BLaER1 treated with 17β-estradiol and CSF1 and Interleukin-3, amounts not matched to agents 10 nM and 100 nM (cell line): ENCODE measurements at regions not wholly inside any gene's neighbourhood (a gene's known extent, or its start where the extent isn't known, plus 50 kb on each side); places are given as distances from the start of the nearest gene placed in this dataset.
A peak's percentile ranks its signal among the peaks of the same experiment; 100 is the strongest.

Experiments
- H3K27ac ChIP-seq, 11 experiments: shearing (Covaris generic); formaldehyde crosslinking; 2 replicates each; pipeline ENCODE4 v1.8.1; 2022
- H3K27me3 ChIP-seq, 11 experiments: shearing (Covaris generic); formaldehyde crosslinking; 2 replicates each; pipeline ENCODE4 v1.8.1; 2022
- H3K36me3 ChIP-seq, 11 experiments: shearing (Covaris generic); formaldehyde crosslinking; 2 replicates each; pipeline ENCODE4 v1.8.1; 2022
- H3K4me1 ChIP-seq, 10 experiments: shearing (Covaris generic); formaldehyde crosslinking; 2 replicates each; pipeline ENCODE4 v1.8.1; 2022
- H3K4me2 ChIP-seq, 11 experiments: shearing (Covaris generic); formaldehyde crosslinking; 2 replicates each; pipeline ENCODE4 v1.8.1; 2022
- H3K4me3 ChIP-seq, 10 experiments: shearing (Covaris generic); formaldehyde crosslinking; 2 replicates each; pipeline ENCODE4 v1.8.1; 2022
- H3K9ac ChIP-seq, 11 experiments: shearing (Covaris generic); formaldehyde crosslinking; 2 replicates each; pipeline ENCODE4 v1.8.1; 2022
- H3K9me3 ChIP-seq, 11 experiments: shearing (Covaris generic); formaldehyde crosslinking; replicated peaks in 1 of 11; 2 replicates each; pipeline ENCODE4 v1.8.1; 2022
- H4K20me1 ChIP-seq, 11 experiments: shearing (Covaris generic); formaldehyde crosslinking; 2 replicates each; pipeline ENCODE4 v1.8.1; 2022
- Cebpa-rat ChIP-seq, 11 experiments: shearing (Covaris generic); IDR thresholded peaks; 2 replicates each; pipeline ENCODE4 v1.8.1; 2022

GRCh38 chr3:73797311-73797710, 172.6 kb upstream of the PDZRN3 start:
- peaks cover 0 to 6% (median 0%) of the 10 kb centered on the region in 10 experiments; a peak in 3 of 20 replicates for H3K4me1 ChIP-seq
- no peaks in the 10 kb centered on the region for H4K20me1 ChIP-seq
- no peaks in the 10 kb centered on the region for H3K27me3 ChIP-seq
- H3K27ac ChIP-seq, result no peak overlapping the region
- peaks cover 0 to 10% (median 5%) of the 10 kb centered on the region in 11 experiments; a peak in 6 of 22 replicates for H3K9me3 ChIP-seq
- TF ChIP-seq Cebpa-rat (IDR thresholded peaks at IDR 0.05), result no peak
- no peak overlapping the region for H3K9ac ChIP-seq
- no peak overlapping the region for H3K4me2 ChIP-seq
- no peak overlapping the region for H3K4me3 ChIP-seq
- no peaks in the 10 kb centered on the region for H3K36me3 ChIP-seq

DNA sequence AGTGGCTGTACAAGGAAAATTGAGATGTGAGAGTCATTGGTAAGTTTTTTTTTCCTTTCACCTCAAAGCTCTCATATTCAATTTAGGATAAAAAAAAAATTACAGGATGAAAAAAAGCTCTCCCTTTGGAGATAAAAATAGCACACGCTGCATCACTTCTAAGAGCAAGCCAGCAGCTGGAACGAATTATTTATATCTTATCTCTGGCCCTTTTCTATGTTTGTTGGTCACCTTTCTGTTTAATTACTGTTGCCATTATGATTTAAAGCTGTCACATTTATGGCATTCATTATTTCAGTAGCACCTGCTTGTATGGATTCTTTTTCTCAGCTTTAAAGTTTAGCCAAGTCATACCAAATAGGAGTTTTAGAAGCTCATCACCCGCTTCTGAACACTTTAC, 171.6 kb upstream of the PDZRN3 start:
- TF ChIP-seq Cebpa-rat (IDR thresholded peaks at IDR 0.05), result no peak
- Histone ChIP-seq H3K9me3 (peaks cover 0 to 10% (median 5%) of the 10 kb centered on the region in 11 experiments; a peak in 6 of 22 replicates), H3K4me1 (peaks cover 0 to 6% (median 0%) of the 10 kb centered on the region in 10 experiments; a peak in 3 of 20 replicates), H3K27me3 (no peaks in the 10 kb centered on the region), H3K4me3 (no peak overlapping the region), H3K27ac (no peak overlapping the region), H3K4me2 (no peak overlapping the region), H3K9ac (no peak overlapping the region), H4K20me1 (no peaks in the 10 kb centered on the region), H3K36me3 (no peaks in the 10 kb centered on the region)

- Histone ChIP-seq H3K4me2 (no peak overlapping the region), H3K4me1 (peaks cover 0 to 11% (median 0%) of the 10 kb centered on the region in 10 experiments; a peak in 3 of 20 replicates), H3K27ac (no peak overlapping the region), H3K27me3 (no peaks in the 10 kb centered on the region), H3K36me3 (no peaks in the 10 kb centered on the region), H3K9ac (no peak overlapping the region), H4K20me1 (no peaks in the 10 kb centered on the region), H3K4me3 (no peak overlapping the region), H3K9me3 (no peaks in the 10 kb centered on the region)
- peak in 1 of 11 experiments; percentile 31; a peak in 1 of 22 replicates for TF ChIP-seq Cebpa-rat (IDR thresholded peaks at IDR 0.05)
These were observed 166.6 kb upstream of the PDZRN3 start for GRCh38 chr3:73791356-73791755.

- Histone ChIP-seq H3K27me3 (no peaks in the 10 kb centered on the region), H3K9ac (no peak overlapping the region), H3K4me2 (no peak overlapping the region), H3K9me3 (no peaks in the 10 kb centered on the region), H4K20me1 (no peaks in the 10 kb centered on the region), H3K27ac (no peak overlapping the region), H3K4me1 (peaks cover 0 to 14% (median 0%) of the 10 kb centered on the region in 10 experiments; a peak in 1 of 20 replicates), H3K4me3 (no peak overlapping the region), H3K36me3 (no peaks in the 10 kb centered on the region)
- no peak for TF ChIP-seq Cebpa-rat (IDR thresholded peaks at IDR 0.05)
These were observed 165.2 kb upstream of the PDZRN3 start for GRCh38 chr3:73789825-73790444.

GRCh38 chr3:73787620-73788019, 162.9 kb upstream of the PDZRN3 start:
- H3K27me3 ChIP-seq, result no peaks in the 10 kb centered on the region
- H3K4me2 ChIP-seq, result no peak overlapping the region
- no peak overlapping the region for H3K4me3 ChIP-seq
- H3K9me3 ChIP-seq, result no peaks in the 10 kb centered on the region
- H3K36me3 ChIP-seq, result no peaks in the 10 kb centered on the region
- peaks cover 0 to 15% (median 0%) of the 10 kb centered on the region in 10 experiments; a peak in 1 of 20 replicates for H3K4me1 ChIP-seq
- no peak overlapping the region for H3K9ac ChIP-seq
- H3K27ac ChIP-seq, result no peak overlapping the region
- TF ChIP-seq Cebpa-rat (IDR thresholded peaks at IDR 0.05), result no peak
- H4K20me1 ChIP-seq, result no peaks in the 10 kb centered on the region

DNA sequence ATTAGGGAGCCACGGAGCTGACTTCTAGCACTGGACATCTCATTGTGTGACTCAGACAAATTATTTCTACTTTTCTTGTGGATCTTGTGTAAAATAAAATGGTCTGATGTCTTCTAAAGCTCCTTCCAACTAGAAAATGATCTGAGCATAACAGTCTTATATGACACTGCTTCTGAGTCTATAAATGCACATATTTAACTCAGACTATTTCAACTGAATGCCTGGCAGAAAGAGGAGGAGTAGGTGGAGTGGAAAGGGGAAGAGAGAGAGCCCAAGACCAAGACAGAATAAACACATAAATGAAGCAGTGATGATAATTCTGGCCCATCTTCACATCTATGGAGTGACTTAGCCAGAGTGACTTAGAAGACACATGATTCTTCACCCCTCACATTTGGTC, 162.3 kb upstream of the PDZRN3 start:
- H3K27ac ChIP-seq, result no peak overlapping the region
- H3K9ac ChIP-seq, result no peak overlapping the region

DNA sequence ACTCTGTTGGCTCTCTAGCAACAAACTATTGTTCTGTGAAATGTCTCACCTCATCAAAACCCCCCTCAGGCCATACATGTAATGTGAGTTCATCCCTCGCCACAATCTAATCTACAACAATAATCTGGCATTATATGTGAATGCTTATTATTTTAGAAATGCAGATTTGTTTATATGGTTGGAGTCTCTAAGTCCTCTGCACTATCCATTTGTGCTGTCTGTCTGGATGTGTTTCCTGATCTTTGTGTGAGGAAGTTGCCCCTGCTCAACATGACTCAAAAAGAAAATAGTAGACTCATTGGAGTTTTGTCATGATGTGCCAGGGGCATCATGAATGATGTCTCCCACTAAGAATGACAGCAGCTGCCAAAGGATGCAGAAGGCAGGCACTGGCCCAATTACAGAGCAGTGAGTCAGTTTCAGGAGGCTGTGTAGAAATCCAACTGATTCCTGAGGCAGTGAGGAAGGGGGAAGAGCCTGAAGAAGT, 161.6 kb upstream of the PDZRN3 start:
- no peak for TF ChIP-seq Cebpa-rat (IDR thresholded peaks at IDR 0.05)
- Histone ChIP-seq H4K20me1 (no peaks in the 10 kb centered on the region), H3K4me1 (peaks cover 0 to 15% (median 0%) of the 10 kb centered on the region in 10 experiments; a peak in 1 of 20 replicates), H3K9ac (no peak overlapping the region), H3K4me2 (no peak overlapping the region), H3K27ac (no peak overlapping the region), H3K36me3 (no peaks in the 10 kb centered on the region), H3K27me3 (no peaks in the 10 kb centered on the region), H3K4me3 (no peak overlapping the region), H3K9me3 (no peaks in the 10 kb centered on the region)

More for the DNA sequence above, 162.3 kb upstream of the PDZRN3 start:
- H4K20me1 ChIP-seq, result no peaks in the 10 kb centered on the region
- TF ChIP-seq Cebpa-rat (IDR thresholded peaks at IDR 0.05), result no peak
- no peaks in the 10 kb centered on the region for H3K36me3 ChIP-seq
- H3K27me3 ChIP-seq, result no peaks in the 10 kb centered on the region
- no peak overlapping the region for H3K4me3 ChIP-seq
- no peaks in the 10 kb centered on the region for H3K9me3 ChIP-seq
- peaks cover 0 to 15% (median 0%) of the 10 kb centered on the region in 10 experiments; a peak in 1 of 20 replicates for H3K4me1 ChIP-seq
- H3K4me2 ChIP-seq, result no peak overlapping the region

GRCh38 chr3:73784686-73785392, 160.1 kb upstream of the PDZRN3 start:
- no peak overlapping the region for H3K27ac ChIP-seq
- no peaks in the 10 kb centered on the region for H3K36me3 ChIP-seq

DNA sequence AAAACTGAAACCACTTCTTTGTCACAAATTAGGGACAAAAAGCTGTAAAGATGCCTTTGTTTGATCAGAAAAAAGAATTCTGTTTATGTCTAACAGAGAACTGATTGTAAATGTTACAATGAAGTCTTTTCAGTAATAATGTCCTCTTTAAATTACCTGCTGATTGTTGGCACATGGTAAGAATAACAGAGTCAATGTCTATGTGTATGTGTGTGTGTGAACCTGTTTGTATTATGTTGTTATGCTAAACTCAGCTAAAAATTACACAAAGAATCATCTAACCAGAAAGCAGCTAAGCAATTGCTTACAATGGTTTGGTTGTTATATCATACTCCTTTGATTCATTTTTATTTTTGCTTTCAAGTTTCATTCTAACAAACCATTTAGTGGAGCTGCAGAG, 159.1 kb upstream of the PDZRN3 start:
- peaks cover 0 to 15% (median 0%) of the 10 kb centered on the region in 10 experiments; a peak in 1 of 20 replicates for H3K4me1 ChIP-seq
- H3K4me2 ChIP-seq, result no peak overlapping the region
- H3K27me3 ChIP-seq, result no peaks in the 10 kb centered on the region
- no peak for TF ChIP-seq Cebpa-rat (IDR thresholded peaks at IDR 0.05)
- H4K20me1 ChIP-seq, result no peaks in the 10 kb centered on the region
- no peaks in the 10 kb centered on the region for H3K36me3 ChIP-seq
- no peak overlapping the region for H3K9ac ChIP-seq
- H3K27ac ChIP-seq, result no peak overlapping the region
- H3K9me3 ChIP-seq, result no peaks in the 10 kb centered on the region
- no peak overlapping the region for H3K4me3 ChIP-seq

More at GRCh38 chr3:73784686-73785392, 160.1 kb upstream of the PDZRN3 start:
- H3K4me1 ChIP-seq, result peaks cover 0 to 15% (median 0%) of the 10 kb centered on the region in 10 experiments; a peak in 1 of 20 replicates
- no peak for TF ChIP-seq Cebpa-rat (IDR thresholded peaks at IDR 0.05)
- H3K4me3 ChIP-seq, result no peak overlapping the region
- no peaks in the 10 kb centered on the region for H4K20me1 ChIP-seq
- no peaks in the 10 kb centered on the region for H3K9me3 ChIP-seq
- H3K4me2 ChIP-seq, result no peak overlapping the region
- no peaks in the 10 kb centered on the region for H3K27me3 ChIP-seq
- H3K9ac ChIP-seq, result no peak overlapping the region
